GM19468 (cell line): ENCODE measurements at regions not wholly inside any gene's neighbourhood (a gene's known extent, or its start where the extent isn't known, plus 50 kb on each side); places are given as distances from the start of the nearest gene placed in this dataset.
"Not testable (repeated sequence)": the region's sequence is repeated elsewhere in the genome, so short reads cannot be mapped to it uniquely, and the experiment has no call there.

ENCODE experiments used
- ATAC-seq: cut with Tn5 transposase; IDR thresholded peaks from one replicate; pipeline ENCODE4 v1.9.1; 2021; ENCODE audit warnings: mild to moderate bottlenecking, moderate library complexity, moderate number of reproducible peaks; ENCODE audit not compliant: unreplicated experiment; ENCODE audit errors: extremely low read depth

DNA sequence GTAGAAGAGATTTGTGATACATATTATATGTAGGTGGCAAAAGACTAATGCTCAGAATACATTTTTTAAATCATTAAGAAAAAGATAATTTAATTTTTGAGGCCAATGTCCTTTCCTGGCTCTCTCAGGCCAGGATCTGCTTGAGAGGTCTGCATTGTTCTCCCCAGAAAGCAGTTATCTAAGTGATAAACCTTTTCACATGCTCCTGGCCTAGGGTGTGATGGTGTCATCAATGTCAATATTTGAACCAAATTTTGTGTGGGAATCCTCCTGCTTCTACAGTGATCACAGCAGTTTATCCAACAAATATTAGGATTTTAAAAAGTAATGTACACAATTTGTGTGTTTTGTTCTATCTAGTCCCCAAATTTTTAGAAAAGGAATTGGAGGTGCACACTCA lies 166.6 kb downstream of the DIRAS2 start:
- no peak for ATAC-seq

DNA sequence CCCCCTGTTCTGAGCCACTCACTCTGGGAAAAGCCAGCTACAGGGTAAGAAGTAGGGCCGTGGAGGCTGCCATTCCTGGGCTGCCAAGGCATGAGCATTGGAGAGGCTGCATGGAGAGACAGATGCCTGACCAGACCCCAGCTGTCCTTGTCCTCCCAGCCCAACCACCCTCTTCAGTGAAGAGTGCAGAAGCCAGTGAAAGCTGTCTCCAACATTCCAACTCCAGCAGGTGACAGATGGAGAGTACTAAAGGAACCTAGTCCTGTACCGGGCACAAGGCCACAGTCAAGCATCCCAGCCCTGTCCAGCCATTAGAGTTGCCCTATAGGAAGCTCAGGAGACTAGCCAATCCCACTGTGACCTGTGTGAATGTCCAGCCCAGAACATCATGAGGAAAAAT lies 165.1 kb downstream of the DIRAS2 start:
- no peak for ATAC-seq

DNA sequence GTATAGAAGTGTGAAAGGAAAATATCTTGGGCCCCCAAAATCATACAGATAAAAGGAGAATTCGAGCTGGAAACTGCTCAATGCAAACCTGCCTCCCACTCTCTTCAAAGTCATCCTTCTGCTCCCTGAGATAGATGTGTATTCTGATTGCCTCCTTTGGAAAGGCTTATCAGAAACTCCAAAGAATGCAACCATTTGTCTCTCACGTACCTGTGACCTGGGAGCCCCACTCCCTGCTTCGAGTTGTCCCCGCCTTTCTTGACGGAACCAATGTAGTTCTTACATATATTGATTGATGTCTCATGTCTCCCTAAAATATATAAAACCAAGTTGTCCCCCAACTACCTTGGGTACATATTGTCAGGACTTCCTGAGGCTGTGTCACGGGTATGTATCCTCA lies 163.8 kb downstream of the DIRAS2 start:
- ATAC-seq: no peak

DNA sequence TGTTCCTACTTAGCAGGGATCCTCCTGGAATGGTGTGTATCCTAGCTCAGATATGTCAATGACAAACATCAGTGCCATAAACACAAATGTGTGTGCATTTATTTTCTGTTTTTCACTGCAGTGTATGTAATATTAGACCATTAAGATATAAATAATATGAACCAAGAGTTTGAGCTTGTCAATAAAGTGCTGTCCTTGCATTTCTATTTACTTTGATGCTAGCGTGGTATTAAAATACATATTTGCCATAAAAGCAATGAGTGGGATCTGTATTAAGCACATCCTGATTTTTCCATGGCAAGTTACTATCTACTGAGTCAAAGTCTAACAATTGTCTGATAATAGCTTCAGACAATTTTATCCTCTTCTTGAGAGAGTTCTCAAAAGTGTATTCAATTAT lies 157.6 kb downstream of the DIRAS2 start:
- ATAC-seq: no peak

DNA sequence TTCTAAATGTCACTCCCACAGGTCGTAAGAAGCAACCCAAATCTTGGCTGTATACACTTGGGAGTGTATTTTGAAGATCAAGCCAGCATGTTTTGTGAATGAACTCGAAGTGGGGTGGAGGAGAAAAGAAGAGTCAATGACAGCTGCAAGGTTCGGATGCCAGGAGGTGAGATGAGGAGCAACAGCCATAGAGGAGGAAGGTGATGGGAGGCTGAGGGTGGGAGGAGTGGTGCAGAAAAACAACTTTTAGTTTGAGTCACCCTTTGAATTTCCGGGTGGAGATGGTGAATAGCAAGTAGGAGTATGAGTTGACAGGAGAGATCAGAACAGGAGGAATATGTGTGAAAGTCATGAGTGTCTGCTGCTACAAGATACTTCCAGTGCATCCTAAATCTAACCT lies 153.6 kb downstream of the DIRAS2 start:
- ATAC-seq: no peak

DNA sequence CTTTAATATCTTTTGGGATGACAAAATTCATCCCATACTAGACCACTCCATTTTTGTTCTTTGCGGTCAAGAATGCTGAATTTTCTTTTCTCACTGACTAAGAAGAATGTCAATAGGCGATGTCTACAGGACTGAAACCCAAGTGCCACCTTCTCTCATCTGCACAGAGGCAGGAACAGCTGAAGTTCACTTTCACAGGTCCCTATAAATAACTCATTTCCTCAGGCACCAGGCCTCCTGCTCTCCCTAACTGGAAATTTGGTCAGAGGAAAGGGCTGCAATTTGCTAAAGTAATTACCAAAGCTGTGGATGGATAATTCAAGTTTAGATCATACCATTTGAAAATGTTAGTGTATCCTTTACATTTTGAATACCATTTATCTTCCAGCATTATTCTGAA lies 142.9 kb downstream of the DIRAS2 start:
- no peak for ATAC-seq

DNA sequence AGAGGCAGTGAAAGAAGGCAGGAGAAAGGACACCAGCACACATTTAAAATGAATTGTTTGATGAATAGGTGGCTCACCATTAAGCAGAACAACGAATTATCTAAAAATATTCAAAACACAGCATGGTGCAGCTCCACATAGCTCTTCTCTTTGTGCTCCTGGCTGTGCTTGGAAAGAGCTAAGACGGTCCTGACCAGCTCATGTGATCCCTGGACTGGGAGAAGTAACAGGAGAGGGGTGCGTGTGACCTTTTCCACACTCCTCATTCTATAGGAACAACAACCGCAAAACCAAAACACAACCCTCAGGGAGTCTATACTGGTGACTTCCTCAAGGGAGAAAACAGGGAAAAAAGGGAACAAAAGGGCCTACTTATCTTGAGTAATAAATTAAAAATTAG lies 140.5 kb downstream of the DIRAS2 start:
- ATAC-seq: no peak

DNA sequence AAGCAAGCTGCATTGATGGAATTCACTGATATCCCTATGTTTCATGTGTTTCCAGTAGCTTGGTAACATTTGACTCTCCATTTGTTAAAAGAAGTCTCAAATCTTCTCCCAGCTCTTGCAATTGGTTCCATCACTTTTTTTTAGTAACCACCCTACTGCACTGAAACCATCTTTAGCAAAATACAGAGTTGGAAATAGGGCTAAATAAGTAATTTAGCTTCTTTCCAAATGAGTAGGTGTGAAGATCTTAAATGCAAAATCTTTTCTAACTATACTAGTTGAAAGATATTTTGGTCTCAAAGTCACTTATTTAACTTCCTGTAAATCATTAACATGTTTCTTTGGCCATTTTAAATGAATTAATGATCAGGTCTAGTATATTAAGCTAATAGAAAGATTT lies 138.1 kb downstream of the DIRAS2 start:
- no peak for ATAC-seq

DNA sequence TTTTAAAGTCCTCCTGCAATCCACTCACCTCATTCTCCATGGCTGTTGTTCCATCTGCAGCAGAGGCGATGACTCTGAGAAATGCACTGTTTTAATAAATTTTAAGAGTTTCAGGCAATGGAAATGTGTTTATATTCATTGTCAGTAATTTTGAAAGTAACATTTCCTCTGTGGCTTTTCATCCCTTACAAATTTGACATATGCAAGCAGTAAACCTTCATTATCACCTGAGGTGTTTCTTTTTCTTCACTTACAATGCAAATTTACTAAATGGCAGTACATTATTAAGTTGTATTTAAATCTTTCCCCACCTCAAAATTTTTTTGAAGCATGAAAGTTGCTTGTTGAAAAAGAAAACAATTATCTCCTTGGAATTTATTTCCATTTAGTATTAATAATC lies 136.9 kb downstream of the DIRAS2 start:
- ATAC-seq: no peak

DNA sequence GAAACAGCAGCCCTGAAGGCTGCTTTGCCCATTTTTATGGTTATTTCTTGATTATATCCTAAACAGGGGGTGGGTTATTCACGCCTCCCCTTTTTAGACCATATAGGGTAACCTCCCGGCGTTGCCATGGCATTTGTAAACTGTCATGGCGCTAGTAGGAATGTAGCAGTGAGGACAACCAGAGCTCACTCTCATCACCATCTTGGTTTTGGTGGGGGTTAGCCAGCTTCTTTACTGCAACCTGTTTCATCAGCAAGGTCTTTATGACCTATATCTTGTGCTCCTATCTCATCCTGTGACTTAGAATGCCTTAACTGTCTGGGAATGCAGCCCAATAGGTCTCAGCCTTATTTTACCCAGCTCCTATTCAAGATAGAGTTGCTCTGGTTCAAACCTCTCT lies 136.2 kb downstream of the DIRAS2 start:
- not testable (repeated sequence) for ATAC-seq

DNA sequence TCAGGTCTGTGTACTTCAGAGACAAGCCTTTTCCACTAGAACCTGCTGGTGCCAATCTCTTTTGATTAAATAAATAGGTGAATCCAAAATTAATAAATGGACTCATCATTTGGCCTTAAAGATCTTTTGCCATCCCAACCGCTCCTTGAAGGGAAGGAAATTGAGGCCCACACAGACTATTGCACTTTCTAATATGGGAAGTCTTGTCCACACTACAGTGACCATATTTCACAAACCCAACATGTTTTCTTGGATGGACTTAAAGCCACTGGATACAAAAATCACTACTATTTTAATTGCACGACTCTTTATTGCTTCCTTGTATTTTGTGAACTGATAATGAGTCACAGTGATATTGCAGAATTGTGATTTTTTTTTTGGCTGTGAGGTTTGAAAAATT lies 135.0 kb downstream of the DIRAS2 start:
- no peak for ATAC-seq

DNA sequence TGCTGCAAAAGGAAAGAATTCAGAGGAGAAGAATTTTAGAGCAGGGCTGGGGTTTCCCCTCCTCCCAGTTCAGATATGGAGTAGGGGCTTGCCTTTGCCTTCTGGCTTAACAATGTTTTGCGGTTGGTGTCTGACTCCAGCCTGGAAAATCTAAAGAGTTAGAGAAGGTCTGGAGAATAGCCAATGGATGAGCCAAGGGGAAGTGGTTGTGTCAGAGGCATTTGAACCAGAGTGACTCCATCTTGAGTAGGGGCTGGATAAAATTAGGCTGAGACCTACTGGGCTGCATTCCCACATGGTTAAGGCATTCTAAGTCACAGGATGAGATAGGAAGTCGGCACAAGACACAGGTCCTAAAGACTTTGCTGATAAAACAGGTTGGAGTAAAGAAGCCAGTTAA lies 133.7 kb downstream of the DIRAS2 start:
- no peak for ATAC-seq

DNA sequence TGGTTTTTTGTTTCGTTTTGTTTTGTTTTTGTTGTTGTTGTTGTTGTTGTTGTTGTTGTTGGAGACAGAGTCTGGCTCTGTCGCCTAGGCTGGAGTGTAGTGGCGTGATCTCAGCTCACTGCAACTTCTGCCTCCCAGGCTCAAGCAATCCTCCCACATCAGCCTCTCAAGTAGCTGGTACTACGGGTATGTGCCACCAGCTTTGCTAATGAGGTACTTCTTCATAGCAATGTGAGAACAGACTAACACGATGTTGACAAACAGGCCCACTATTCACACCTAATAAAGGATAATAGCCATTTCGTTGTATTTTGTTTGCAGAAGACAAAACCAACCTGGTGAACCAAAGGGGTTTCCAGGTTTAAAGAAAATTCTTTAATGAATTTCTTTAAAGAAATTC lies 130.9 kb downstream of the DIRAS2 start:
- ATAC-seq: no peak

DNA sequence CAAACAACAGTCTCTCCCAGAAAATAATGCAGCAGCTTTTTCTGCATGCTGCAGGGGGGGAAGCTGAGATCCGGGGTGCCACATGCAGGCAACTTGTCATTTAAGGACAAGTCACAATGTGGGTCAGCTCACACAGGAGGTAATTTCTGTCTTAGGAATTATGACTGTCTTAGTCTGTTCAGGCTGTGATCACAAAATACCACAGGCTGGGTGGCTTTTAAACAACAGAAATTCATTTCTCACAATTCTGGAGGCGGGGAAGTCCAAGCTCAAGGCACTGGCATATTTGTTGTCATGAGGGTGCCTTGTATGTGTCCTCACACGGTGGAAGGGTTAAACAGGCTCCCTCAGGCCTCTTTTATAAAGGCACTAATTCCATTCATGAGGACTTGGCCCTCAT lies 127.7 kb downstream of the DIRAS2 start:
- no peak for ATAC-seq

DNA sequence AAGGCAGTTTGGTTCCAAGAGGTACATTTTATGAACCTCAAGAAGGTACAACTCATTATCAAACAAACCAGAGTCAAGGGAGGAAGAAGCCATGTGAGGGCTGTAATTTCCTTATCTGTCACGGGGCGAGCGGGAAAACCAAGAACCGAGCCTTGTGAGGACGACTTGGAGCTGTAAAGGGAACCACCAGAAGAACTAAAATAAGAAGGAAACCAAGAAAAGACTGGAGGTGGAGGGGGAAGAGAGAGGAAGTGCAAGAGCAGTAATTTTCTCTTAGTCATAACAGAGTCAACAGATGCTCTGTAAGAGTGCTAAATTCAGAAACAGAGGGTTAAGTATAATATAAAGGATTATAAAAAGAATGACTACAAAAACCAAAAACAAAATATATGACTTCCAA lies 127.1 kb downstream of the DIRAS2 start:
- ATAC-seq: no peak

DNA sequence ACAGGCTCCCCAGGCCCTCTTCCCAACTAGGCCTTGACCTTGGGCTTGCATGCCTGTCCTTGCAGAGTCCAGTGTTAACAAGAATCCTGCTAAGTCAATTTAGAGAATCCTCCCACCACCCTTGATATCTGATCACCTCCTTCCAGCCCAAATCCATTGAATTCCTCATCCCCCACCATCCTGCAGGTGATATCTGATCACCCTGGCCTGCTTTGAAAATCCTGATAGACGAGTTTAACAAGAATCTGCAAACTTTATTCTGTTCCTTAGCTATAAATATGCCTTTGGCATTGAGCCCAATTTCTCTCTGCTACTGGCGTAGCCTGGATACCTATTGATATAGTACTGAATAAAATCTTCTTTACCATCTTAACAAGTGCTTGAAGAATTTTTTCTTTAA lies 125.5 kb downstream of the DIRAS2 start:
- no peak for ATAC-seq

DNA sequence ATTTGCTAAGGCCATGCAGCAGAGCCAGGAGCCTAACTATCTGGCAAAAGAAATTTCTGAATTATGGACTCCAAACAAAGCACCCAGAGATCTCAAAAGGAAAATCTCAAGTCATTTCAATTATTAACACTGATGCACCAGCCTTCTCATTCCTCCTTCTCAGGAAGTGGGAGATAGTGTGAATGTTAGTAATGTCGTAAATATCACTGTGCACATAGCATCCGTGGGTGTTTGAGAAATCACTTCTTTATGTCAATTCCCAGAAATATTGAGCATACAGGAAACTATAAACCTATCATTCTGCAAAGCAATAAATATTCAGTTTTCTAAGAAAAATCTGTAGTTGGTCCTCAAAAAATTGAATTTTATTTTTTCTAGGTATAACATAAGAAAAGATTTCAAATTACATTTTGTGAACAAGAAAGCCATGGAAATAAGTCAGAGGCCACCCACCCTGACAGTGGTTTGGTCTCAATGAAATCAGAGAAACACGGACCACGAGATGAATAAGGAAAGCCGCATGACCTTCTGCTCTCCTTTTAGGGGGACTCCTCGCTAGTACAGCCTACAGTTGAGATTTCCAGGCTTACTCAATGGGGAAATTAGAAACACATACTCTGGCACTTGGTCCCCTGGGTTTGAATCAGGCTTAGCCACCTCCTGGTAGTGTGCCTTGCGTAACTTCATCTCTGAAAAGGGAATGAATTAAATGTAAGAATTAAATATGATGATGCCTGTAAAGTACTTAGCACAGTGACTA lies 120.6 kb downstream of the DIRAS2 start:
- no peak for ATAC-seq

DNA sequence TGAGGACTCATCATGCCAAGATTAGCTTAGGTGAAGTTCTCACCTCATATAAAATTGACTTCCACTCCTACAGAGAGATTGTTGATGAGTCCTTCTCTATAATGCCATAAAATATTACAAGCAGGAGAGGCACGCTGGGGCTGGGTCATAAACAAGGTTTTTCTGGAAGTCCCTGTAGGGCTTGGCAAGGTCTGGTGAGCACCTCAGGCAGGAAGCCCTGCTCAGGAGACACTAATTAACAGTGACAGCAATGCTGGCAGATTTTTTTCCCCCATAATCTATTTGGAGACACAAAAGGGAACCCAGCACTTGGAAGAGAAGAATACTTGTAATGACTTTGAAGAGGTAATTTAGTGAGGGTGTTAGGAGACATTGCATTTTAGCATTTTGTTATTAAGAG lies 118.7 kb downstream of the DIRAS2 start:
- ATAC-seq: no peak

DNA sequence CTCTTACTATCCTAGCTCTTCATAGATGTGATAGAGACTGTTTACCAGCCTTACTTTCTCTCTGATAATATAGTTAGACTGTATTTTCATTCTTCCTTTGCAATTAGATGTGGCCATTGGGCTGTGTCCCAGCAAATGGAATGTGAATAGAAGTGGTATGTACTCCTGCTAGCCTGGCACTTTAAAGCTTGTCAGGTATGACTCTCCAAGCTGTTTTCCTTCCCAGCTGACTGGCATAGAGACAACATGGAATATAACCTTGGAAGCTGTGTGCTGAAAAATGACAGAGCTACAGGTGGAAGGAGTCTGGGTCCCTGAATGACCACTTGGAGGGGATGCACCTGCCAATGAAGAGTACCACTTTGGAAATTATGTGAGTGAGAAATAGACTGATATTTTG lies 116.2 kb downstream of the DIRAS2 start:
- ATAC-seq: no peak

DNA sequence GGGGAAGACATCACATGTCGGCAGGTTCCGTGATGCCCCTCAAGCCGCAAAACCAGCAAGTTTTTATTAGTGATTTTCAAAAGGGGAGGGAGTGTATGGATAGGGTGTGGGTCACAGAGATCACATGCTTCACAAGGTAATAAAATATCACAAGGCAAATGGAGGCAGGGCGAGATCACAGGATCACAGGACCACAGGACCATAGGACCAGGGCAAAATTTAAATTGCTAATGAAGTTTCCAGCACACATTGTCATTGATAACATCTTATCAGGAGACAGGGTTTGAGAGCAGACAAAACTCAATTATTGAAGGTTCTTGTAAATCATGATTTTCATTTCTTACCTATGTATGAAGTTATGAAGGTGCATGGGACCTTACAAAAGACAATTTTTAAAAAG lies 106.5 kb downstream of the DIRAS2 start:
- ATAC-seq: not testable (repeated sequence)

DNA sequence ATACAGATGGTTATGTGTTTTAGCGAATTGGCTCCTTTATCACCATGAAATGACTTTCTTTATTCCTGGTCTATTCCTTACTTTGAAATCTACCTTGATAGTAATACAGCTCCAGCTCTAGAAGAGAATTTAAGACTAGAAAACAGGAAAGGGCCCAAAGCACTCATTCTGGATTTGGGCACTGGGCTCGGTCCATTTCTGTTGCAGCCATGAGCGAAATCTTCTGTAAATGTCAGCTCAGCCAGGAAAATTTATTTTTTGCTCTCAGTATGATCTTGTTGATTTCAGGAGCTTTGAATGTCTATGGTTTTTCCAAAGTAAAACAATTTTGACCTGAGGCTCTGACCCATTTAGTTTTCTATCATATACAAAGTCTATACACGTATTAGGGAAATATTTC lies 104.1 kb downstream of the DIRAS2 start:
- no peak for ATAC-seq

DNA sequence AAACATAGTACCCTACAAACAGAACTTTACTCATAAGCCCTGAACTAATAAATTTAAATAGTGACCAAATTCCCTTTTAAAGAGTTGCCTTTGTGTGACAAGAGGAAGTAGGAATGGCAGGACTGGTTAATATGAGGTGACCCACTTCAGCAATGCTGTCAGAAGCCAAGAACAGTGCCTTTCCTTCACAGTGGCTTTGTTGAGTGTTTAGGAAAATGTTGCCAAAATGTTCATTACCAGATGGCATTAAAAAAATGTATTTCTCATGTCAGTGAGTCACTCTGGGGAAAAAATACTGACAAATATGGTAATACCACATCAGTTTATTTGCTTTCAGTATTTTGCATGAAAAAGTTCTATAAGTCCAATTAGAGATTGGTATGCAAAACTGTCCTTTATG lies 103.3 kb downstream of the DIRAS2 start:
- no peak for ATAC-seq

DNA sequence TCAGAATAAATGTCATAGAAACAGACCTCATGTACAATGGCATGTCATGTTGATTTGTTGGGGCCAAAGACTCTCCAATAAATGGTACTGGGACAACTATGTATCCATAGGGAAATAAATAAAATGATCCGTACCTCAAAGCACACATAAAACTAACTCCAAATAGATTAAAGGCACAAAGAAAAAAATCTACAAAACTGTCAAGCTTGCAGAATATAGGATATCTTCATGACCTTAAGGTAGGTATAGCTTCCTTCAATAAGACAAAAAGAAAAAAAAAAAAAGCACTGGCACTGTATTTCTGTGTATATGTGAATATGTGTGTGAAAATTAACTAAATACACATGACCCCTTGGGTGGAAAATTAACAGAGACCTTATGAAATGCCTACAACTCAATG lies 101.9 kb downstream of the DIRAS2 start:
- ATAC-seq: no peak
